K562 (cell line): ENCODE measurements at regions not wholly inside any gene's neighbourhood (a gene's known extent, or its start where the extent isn't known, plus 50 kb on each side); places are given as distances from the start of the nearest gene placed in this dataset.

Source experiments
- CBFA2T2 ChIP-seq: fragments of 450-650 bp; conservative IDR thresholded peaks from 2 replicates; pipeline ENCODE4 v1.6.1; 2017; ENCODE audit warnings: mild to moderate bottlenecking
- CSDE1 ChIP-seq, 2 experiments: fragments of 450-650 bp; IDR thresholded peaks; 2 replicates each; pipeline ENCODE4 v1.6.1; 2016; ENCODE audit warnings: mild to moderate bottlenecking in 1 of 2
- FOXM1 ChIP-seq, 2 experiments: fragments of 450-650 bp in 1 of 2; sonication (generic) in 1 of 2; formaldehyde crosslinking in 1 of 2; IDR thresholded peaks; 2 replicates each; pipeline versions ENCODE4 v1.6.1 to v1.9.0; 2017 to 2022; ENCODE audit warnings: low read depth in 2 of 2, mild to moderate bottlenecking in 2 of 2, missing genetic modification reagents in 1 of 2, moderate library complexity in 1 of 2
- GTF2F1 ChIP-seq: IDR thresholded peaks from 2 replicates; pipeline ENCODE4 v1.6.1; 2011; ENCODE audit warnings: low read depth, low read length, improper control_type of control experiment
- HDAC2 ChIP-seq: fragments of 450-650 bp; IDR thresholded peaks from 2 replicates; pipeline ENCODE4 v1.6.1; 2016; ENCODE audit warnings: mild to moderate bottlenecking
- KAT8 ChIP-seq: fragments of 450-650 bp; IDR thresholded peaks from 2 replicates; pipeline ENCODE4 v1.6.1; 2016; ENCODE audit warnings: low read depth, mild to moderate bottlenecking
- MBD2 ChIP-seq: sonication (generic); IDR thresholded peaks from 2 replicates; pipeline ENCODE4 v1.6.1; 2016; ENCODE audit warnings: low read depth, borderline replicate concordance
- MCM3 ChIP-seq: fragments of 450-650 bp; IDR thresholded peaks from 2 replicates; pipeline ENCODE4 v1.6.1; 2016
- NCOR1 ChIP-seq: fragments of 450-650 bp; IDR thresholded peaks from 2 replicates; pipeline ENCODE4 v1.6.1; 2016; ENCODE audit warnings: mild to moderate bottlenecking, moderate library complexity
- NFXL1 ChIP-seq: fragments of 450-650 bp; formaldehyde crosslinking; IDR thresholded peaks from 2 replicates; pipeline ENCODE4 v1.4.0; 2021; ENCODE audit warnings: mild to moderate bottlenecking
- PHTF2 ChIP-seq: fragments of 250-450 bp; sonication (Bioruptor Pico); IDR thresholded peaks from 2 replicates; pipeline ENCODE4 v1.5.0; 2021; ENCODE audit warnings: mild to moderate bottlenecking
- POLR2AphosphoS2 ChIP-seq: IDR thresholded peaks from 2 replicates; pipeline ENCODE4 v1.6.1; 2012; ENCODE audit warnings: low read length, improper control_type of control experiment
- RBM17 ChIP-seq: fragments of 200-400 bp; formaldehyde crosslinking; IDR thresholded peaks from 2 replicates; pipeline ENCODE4 v1.6.1; 2017; ENCODE audit warnings: low read depth, mild to moderate bottlenecking, low read length, borderline replicate concordance
- XRCC3 ChIP-seq: fragments of 450-650 bp; IDR thresholded peaks from 2 replicates; pipeline ENCODE4 v1.6.1; 2017; ENCODE audit warnings: mild to moderate bottlenecking, moderate library complexity
- ZC3H8 ChIP-seq: fragments of 450-650 bp; IDR thresholded peaks from 2 replicates; pipeline ENCODE4 v1.6.1; 2017
- ZNF354B ChIP-seq: fragments of 250-450 bp; sonication (Bioruptor Pico); IDR thresholded peaks from 2 replicates; pipeline ENCODE4 v1.4.0; 2020
- ZNF584 ChIP-seq: fragments of 200-800 bp; sonication (Bioruptor generic); IDR thresholded peaks from 2 replicates; pipeline ENCODE4 v1.6.1; 2016; ENCODE audit warnings: low read depth, mild to moderate bottlenecking, missing genetic modification characterization, missing compliant biosample characterization
- ZNF644 ChIP-seq: fragments of 200-800 bp; sonication (Bioruptor generic); IDR thresholded peaks from 2 replicates; pipeline ENCODE4 v1.6.1; 2016; ENCODE audit warnings: low read depth, missing genetic modification characterization, missing compliant biosample characterization
- TF ChIP-seq, protein P1 (sequence below): fragments of 450-650 bp; formaldehyde crosslinking; IDR thresholded peaks from 2 replicates; pipeline ENCODE4 v1.4.0; 2020; ENCODE audit warnings: mild to moderate bottlenecking, moderate library complexity
- TF ChIP-seq, protein P2 (sequence below): sonication (generic); formaldehyde crosslinking; IDR thresholded peaks from 2 replicates; pipeline ENCODE4 v1.8.0; 2022; ENCODE audit warnings: mild to moderate bottlenecking, missing genetic modification reagents
- TF ChIP-seq, protein P3 (sequence below): fragments of 450-650 bp; IDR thresholded peaks from 2 replicates; pipeline ENCODE4 v1.7.1; 2018; ENCODE audit warnings: mild to moderate bottlenecking, low read depth; ENCODE audit not compliant: partially characterized antibody
- TF ChIP-seq, protein P4 (sequence below): fragments of 450-650 bp; IDR thresholded peaks from 2 replicates; pipeline ENCODE4 v1.6.1; 2016; ENCODE audit warnings: antibody characterized with exemption
- TF ChIP-seq, protein P5 (sequence below): sonication (generic); formaldehyde crosslinking; IDR thresholded peaks from 2 replicates; pipeline ENCODE4 v1.8.1; 2023; ENCODE audit warnings: mild to moderate bottlenecking, missing genetic modification reagents, moderate library complexity

DNA sequence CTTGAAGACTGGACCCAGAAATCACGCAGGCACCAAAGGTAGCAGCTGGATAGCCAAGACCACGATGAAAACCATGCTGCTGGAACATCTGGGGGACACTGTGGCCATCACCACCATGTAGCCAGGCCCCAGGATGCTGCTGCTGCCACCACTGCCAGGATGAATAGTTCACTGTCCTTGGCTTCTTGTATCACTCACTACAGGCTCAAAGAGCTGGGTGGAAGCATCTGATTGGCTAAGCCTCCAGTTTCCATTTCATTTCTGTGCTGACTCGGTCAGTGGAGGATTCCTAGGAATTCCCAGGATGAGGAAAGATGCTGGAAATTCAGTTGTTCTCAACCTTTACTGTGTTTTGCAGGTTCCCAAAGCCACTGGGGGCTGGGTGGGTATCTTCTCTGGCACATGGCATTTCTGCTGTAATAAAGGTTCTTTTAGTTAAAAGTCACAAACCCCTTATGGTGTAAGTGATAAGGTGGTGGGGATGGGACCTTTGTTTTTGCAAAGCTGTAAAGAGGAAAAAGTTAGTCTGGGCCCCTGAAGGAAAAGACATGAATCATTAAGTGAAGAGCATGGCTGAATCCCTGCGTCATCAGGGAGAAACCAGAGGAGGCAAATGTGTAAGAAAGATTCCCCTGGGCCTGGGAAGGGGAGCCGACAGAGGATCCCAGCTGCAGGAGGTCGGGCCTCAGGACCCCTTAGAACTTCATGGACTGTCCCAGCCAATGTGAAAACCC lies 57.7 kb upstream of the SMOX start (continued):
- TF ChIP-seq, protein P1, sequence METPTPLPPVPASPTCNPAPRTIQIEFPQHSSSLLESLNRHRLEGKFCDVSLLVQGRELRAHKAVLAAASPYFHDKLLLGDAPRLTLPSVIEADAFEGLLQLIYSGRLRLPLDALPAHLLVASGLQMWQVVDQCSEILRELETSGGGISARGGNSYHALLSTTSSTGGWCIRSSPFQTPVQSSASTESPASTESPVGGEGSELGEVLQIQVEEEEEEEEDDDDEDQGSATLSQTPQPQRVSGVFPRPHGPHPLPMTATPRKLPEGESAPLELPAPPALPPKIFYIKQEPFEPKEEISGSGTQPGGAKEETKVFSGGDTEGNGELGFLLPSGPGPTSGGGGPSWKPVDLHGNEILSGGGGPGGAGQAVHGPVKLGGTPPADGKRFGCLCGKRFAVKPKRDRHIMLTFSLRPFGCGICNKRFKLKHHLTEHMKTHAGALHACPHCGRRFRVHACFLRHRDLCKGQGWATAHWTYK = no peak
- TF ChIP-seq GTF2F1 (no peak), KAT8 (no peak), MBD2 (no peak), POLR2AphosphoS2 (no peak), ZNF644 (tag) (0 out of 2 replicates have a peak, but pooled peaks have one; percentile 31), RBM17 (no peak), CSDE1 (IDR thresholded peaks at IDR 0.05) (no peak), NFXL1 (CRISPR knock-in tag) (no peak), CBFA2T2 (peak; percentile 38), ZC3H8 (no peak), HDAC2 (no peak), NCOR1 (peak; percentile 30; the same call in 1 of the 2 replicates), MCM3 (no peak), ZNF354B (CRISPR knock-in tag) (no peak), FOXM1 (IDR thresholded peaks at IDR 0.05; ENCODE audit: low read depth) (no peak), FOXM1 (CRISPR knock-in tag; IDR thresholded peaks at IDR 0.05; ENCODE audit: low read depth) (no peak), XRCC3 (no peak), ZNF584 (CRISPR knock-in tag) (no peak), PHTF2 (CRISPR knock-in tag) (no peak)
- TF ChIP-seq, protein P2, sequence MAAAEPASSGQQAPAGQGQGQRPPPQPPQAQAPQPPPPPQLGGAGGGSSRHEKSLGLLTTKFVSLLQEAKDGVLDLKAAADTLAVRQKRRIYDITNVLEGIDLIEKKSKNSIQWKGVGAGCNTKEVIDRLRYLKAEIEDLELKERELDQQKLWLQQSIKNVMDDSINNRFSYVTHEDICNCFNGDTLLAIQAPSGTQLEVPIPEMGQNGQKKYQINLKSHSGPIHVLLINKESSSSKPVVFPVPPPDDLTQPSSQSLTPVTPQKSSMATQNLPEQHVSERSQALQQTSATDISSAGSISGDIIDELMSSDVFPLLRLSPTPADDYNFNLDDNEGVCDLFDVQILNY (CRISPR knock-in tag) = no peak
- TF ChIP-seq, protein P3, sequence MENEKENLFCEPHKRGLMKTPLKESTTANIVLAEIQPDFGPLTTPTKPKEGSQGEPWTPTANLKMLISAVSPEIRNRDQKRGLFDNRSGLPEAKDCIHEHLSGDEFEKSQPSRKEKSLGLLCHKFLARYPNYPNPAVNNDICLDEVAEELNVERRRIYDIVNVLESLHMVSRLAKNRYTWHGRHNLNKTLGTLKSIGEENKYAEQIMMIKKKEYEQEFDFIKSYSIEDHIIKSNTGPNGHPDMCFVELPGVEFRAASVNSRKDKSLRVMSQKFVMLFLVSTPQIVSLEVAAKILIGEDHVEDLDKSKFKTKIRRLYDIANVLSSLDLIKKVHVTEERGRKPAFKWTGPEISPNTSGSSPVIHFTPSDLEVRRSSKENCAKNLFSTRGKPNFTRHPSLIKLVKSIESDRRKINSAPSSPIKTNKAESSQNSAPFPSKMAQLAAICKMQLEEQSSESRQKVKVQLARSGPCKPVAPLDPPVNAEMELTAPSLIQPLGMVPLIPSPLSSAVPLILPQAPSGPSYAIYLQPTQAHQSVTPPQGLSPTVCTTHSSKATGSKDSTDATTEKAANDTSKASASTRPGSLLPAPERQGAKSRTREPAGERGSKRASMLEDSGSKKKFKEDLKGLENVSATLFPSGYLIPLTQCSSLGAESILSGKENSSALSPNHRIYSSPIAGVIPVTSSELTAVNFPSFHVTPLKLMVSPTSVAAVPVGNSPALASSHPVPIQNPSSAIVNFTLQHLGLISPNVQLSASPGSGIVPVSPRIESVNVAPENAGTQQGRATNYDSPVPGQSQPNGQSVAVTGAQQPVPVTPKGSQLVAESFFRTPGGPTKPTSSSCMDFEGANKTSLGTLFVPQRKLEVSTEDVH = no peak
- TF ChIP-seq, protein P4, sequence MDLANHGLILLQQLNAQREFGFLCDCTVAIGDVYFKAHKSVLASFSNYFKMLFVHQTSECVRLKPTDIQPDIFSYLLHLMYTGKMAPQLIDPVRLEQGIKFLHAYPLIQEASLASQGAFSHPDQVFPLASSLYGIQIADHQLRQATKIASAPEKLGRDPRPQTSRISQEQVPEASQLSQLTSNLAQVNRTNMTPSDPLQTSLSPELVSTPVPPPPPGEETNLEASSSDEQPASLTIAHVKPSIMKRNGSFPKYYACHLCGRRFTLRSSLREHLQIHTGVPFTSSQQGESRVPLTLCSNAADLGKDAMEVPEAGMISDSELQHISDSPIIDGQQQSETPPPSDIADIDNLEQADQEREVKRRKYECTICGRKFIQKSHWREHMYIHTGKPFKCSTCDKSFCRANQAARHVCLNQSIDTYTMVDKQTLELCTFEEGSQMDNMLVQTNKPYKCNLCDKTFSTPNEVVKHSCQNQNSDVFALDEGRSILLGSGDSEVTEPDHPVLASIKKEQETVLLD = no peak
- TF ChIP-seq, protein P5, sequence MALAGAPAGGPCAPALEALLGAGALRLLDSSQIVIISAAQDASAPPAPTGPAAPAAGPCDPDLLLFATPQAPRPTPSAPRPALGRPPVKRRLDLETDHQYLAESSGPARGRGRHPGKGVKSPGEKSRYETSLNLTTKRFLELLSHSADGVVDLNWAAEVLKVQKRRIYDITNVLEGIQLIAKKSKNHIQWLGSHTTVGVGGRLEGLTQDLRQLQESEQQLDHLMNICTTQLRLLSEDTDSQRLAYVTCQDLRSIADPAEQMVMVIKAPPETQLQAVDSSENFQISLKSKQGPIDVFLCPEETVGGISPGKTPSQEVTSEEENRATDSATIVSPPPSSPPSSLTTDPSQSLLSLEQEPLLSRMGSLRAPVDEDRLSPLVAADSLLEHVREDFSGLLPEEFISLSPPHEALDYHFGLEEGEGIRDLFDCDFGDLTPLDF (CRISPR knock-in tag) = no peak
